GM12878 (cell line): ENCODE measurements at regions not wholly inside any gene's neighbourhood (a gene's known extent, or its start where the extent isn't known, plus 50 kb on each side); places are given as distances from the start of the nearest gene placed in this dataset.
A peak's percentile ranks its signal among the peaks of the same experiment; 100 is the strongest.

Experiments
- ATAC-seq: fragments of 200-7000 bp; cut with Tn5 transposase; 3 replicates; pipeline ENCODE4 v1.9.1; 2020; ENCODE audit warnings: mild to moderate bottlenecking, moderate library complexity
- BruUV-seq: library from RNA; stranded (reverse); fragments of 400-500 nt; replicated peaks from 2 replicates; lab custom pipeline; 2021; lab: Mats Ljungman, UMichigan
- CTCF ChIA-PET: fragments of 300-600 bp; sonication (Branson Sonifier 250); formaldehyde crosslinking; extraction: SDS; loops from one replicate; lab custom pipeline; 2021; ENCODE audit warnings: inconsistent platforms; lab: Yijun Ruan, JAX
- POLR2A ChIA-PET: fragments of 350-600 bp; formaldehyde crosslinking; extraction: SDS; loops from one replicate; lab custom pipeline; 2021; ENCODE audit warnings: inconsistent platforms; lab: Charles Lee
- RAD21 ChIA-PET: fragments of 300-600 bp; sonication (Branson Sonifier 250); formaldehyde crosslinking; loops from one replicate; lab custom pipeline; 2023; ENCODE audit warnings: antibody characterized with exemption; ENCODE audit not compliant: unreplicated experiment; lab: Charles Lee
- SMC1A ChIA-PET: fragments of 300-600 bp; sonication (Branson Sonifier 250); formaldehyde crosslinking; loops from one replicate; lab custom pipeline; 2023; ENCODE audit not compliant: unreplicated experiment, uncharacterized antibody; lab: Charles Lee
- DNase-seq: peaks from one replicate; pipeline ENCODE4 v3.0.0-alpha.2; 2011; ENCODE audit warnings: low read depth, low spot score
- FAIRE-seq: peaks from 3 replicates; lab custom pipeline; 2011; peaks lifted over from hg19 to GRCh38; lab: Jason Lieb, UNC
- H2AFZ ChIP-seq: 2 replicates; pipeline ENCODE4 v1.6.0; 2011; ENCODE audit warnings: low read depth, low read length, control low read depth; ENCODE audit not compliant: control insufficient read depth
- H3K27ac ChIP-seq: 2 replicates; pipeline ENCODE4 v1.5.1; 2011; ENCODE audit warnings: control low read depth; ENCODE audit not compliant: control insufficient read depth, insufficient read depth
- H3K27me3 ChIP-seq, 2 experiments: replicated peaks in 1 of 2; 2 replicates each; pipeline versions ENCODE4 v1.6.0 to v1.6.1; 2011; ENCODE audit warnings: low read length in 1 of 2; ENCODE audit not compliant: control insufficient read depth in 2 of 2, insufficient read depth in 2 of 2
- H3K36me3 ChIP-seq, 2 experiments: 2 replicates each; pipeline ENCODE4 v1.5.1; 2011; ENCODE audit warnings: low read length in 1 of 2; ENCODE audit not compliant: control insufficient read depth in 2 of 2, insufficient read depth in 2 of 2
- H3K4me1 ChIP-seq: 2 replicates; pipeline ENCODE4 v1.6.1; 2011; ENCODE audit warnings: mild to moderate bottlenecking, low read length, moderate library complexity, mixed read lengths; ENCODE audit not compliant: control insufficient read depth, insufficient read depth
- H3K4me2 ChIP-seq: 2 replicates; pipeline ENCODE4 v1.6.0; 2011; ENCODE audit warnings: control low read depth; ENCODE audit not compliant: control insufficient read depth, insufficient read depth
- H3K4me3 ChIP-seq: fragments of 200-600 bp; sonication (generic); 2 replicates; pipeline ENCODE4 v1.5.1; 2016
- H3K79me2 ChIP-seq: 2 replicates; pipeline ENCODE4 v1.6.0; 2011; ENCODE audit warnings: low read length; ENCODE audit not compliant: control insufficient read depth, insufficient read depth
- H3K9ac ChIP-seq: 2 replicates; pipeline ENCODE4 v1.8.0; 2011; ENCODE audit warnings: low read length, control low read depth, mixed read lengths; ENCODE audit not compliant: control insufficient read depth, insufficient read depth
- H3K9me3 ChIP-seq: replicated peaks from 3 replicates; pipeline ENCODE4 v1.5.1; 2011; ENCODE audit warnings: mild to moderate bottlenecking, low read length; ENCODE audit not compliant: control insufficient read depth, insufficient read depth
- H4K20me1 ChIP-seq: 2 replicates; pipeline ENCODE4 v1.6.0; 2011; ENCODE audit not compliant: control insufficient read depth, insufficient read depth
- CBX3 ChIP-seq: fragments of 200-600 bp; sonication (generic); IDR thresholded peaks from 2 replicates; pipeline ENCODE4 v1.6.1; 2016; ENCODE audit warnings: low read depth, borderline replicate concordance
- CTCF ChIP-seq, 3 experiments: IDR thresholded peaks in 2 of 3; conservative IDR thresholded peaks in 1 of 3; 2 replicates each; pipeline ENCODE4 v1.5.1; 2011; ENCODE audit warnings: low read depth in 3 of 3, low read length in 3 of 3, mild to moderate bottlenecking in 3 of 3, control low read depth in 2 of 3, moderate library complexity in 2 of 3, inconsistent platforms in 1 of 3, mixed read lengths in 1 of 3; ENCODE audit not compliant: control insufficient read depth in 2 of 3, insufficient read depth in 1 of 3; ENCODE audit errors: extremely low read depth in 1 of 3
- RAD21 ChIP-seq: IDR thresholded peaks from 2 replicates; pipeline ENCODE4 v1.6.1; 2011; ENCODE audit warnings: mild to moderate bottlenecking, low read depth, low read length, moderate library complexity; ENCODE audit not compliant: insufficient read depth
- SMC3 ChIP-seq: IDR thresholded peaks from 2 replicates; pipeline ENCODE4 v1.6.1; 2011; ENCODE audit warnings: low read length, improper control_type of control experiment, borderline replicate concordance
- SP1 ChIP-seq: IDR thresholded peaks from one replicate; pipeline ENCODE4 v1.6.1; 2011; ENCODE audit warnings: low read depth, low read length
- ZSCAN29 ChIP-seq: fragments of 450-650 bp; IDR thresholded peaks from 2 replicates; pipeline ENCODE4 v1.6.1; 2017; ENCODE audit warnings: mild to moderate bottlenecking, moderate library complexity
- WGBS: methylation state at CpG from one replicate; pipeline ENCODE4 v1.1.6; 2016; ENCODE audit warnings: low lambda C conversion rate; ENCODE audit not compliant: insufficient replicate concordance, insufficient coverage; ENCODE audit errors: missing lambda C conversion rate; 5-methylcytosine and 5-hydroxymethylcytosine counted together
- in situ Hi-C: fragments of 300-500 bp; cut with MboI; formaldehyde crosslinking; loops from 9 replicates; pipeline ENCODE4 v1.14.3; 2018; ENCODE audit warnings: mixed read lengths
- intact Hi-C: fragments of 100-400 bp; cut with micrococcal nuclease; formaldehyde crosslinking; loops from one replicate; pipeline ENCODE4 v1.14.2; 2022; ENCODE audit not compliant: unreplicated experiment

GRCh38 chr11:28535677-28536076, 427.5 kb downstream of the METTL15 start:
- Histone ChIP-seq H3K27me3 (no peaks in the 10 kb centered on the region), H3K4me2 (no peak overlapping the region), H2AFZ (no peak overlapping the region), H3K27ac (no peak overlapping the region), H4K20me1 (no peaks in the 10 kb centered on the region), H3K4me1 (no peaks in the 10 kb centered on the region), H3K4me3 (no peak overlapping the region), H3K9me3 (no peaks in the 10 kb centered on the region), H3K79me2 (no peaks in the 10 kb centered on the region), H3K36me3 (no peaks in the 10 kb centered on the region), H3K9ac (no peak overlapping the region)
- SMC1A ChIA-PET: interaction anchor here (0.7 kb wide), 1 partner anchor 15 kb away, joined by 3 read pairs; no protein-coding TSS in a partner anchor
- ATAC-seq (no peak), FAIRE-seq (no peak), DNase-seq (no peak)
- in situ Hi-C loops (no loop called here), intact Hi-C loops (loop anchor here (10.0 kb wide), 1 partner anchor 799 kb away; no protein-coding TSS in a partner anchor)
- RAD21 ChIA-PET: no interaction called here
- TF ChIP-seq SP1: no peak
- whole genome bisulfite sequencing: 0% methylated on average over 2 of the region's 2 CpGs
- POLR2A ChIA-PET: no interaction called here
- CTCF ChIA-PET: no interaction called here
- BruUV-seq: no TSS peak

DNA sequence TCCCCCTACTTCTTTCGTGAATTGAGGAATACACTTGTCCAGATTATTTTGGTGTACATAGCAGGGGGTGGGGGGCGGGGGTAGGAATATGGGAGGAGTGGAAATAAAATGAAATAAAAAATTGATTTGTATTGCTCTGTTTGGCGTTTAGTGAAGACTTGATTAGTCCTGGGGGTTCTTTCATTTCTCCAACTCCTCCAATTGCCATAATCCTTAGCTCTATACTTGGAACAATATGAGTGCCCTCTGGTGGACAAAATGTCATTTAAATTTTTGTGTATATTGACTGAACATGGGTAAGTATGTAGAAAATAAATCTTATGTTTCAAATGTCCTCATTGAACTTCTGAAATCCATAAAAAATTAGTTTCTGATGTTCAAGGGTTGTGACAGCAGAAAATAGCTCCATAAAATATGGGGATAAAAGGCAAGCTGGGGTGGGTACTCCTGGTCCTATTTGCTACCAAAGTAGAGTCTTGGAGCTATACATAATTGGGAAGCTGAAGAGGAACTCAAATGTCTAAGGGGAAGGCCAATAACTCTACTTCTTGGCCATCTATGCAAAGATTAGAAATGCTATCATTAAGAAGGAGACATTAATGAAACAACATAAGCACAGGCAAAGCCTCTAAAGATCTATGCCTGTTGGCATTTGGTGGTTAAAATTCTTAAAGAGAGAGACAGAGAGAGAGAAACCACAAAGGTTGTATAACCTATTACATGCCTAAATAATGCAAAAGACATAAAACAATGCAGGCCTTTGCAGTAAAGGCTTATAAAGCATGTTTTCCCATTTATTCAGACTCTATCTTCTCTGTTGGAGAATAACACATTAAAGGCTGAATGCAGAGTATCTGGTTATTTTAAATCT, 421.6 kb downstream of the METTL15 start:
- ChIA-PET SMC1A (interaction anchor here (0.7 to 5.2 kb wide), 19 partner anchors 8 to 833 kb away, joined by 3 to 48 read pairs (median 3); partner anchors contain the start of genes BDNF, KIF18A and METTL15), RAD21 (interaction anchor here (1.0 to 4.8 kb wide), 12 partner anchors 11 to 834 kb away, joined by 3 to 72 read pairs (median 5); partner anchors contain the start of genes BDNF, KIF18A and METTL15), CTCF (interaction anchor here (0.5 to 8.1 kb wide), 30 partner anchors 10 to 880 kb away, joined by 3 to 114 read pairs (median 4); partner anchors contain the start of gene BDNF), POLR2A (no interaction called here)
- Histone ChIP-seq H3K4me3 (no peak overlapping the region), H4K20me1 (no peaks in the 10 kb centered on the region), H3K27ac (no peak overlapping the region), H3K4me1 (no peaks in the 10 kb centered on the region), H2AFZ (no peak overlapping the region), H3K36me3 (no peaks in the 10 kb centered on the region), H3K79me2 (no peaks in the 10 kb centered on the region), H3K9me3 (no peaks in the 10 kb centered on the region; the same call in 1 of the 3 replicates), H3K27me3 (no peaks in the 10 kb centered on the region), H3K4me2 (no peak overlapping the region), H3K9ac (no peak overlapping the region)
- FAIRE-seq: peak; percentile 18
- WGBS: 15% methylated on average over 3 of the region's 3 CpGs
- TF ChIP-seq ZSCAN29 (no peak), SMC3 (peak; percentile 75; the same call in 1 of the 2 replicates), CBX3 (no peak), CTCF (IDR thresholded peaks at IDR 0.05 in 2 of 3, conservative IDR thresholded peaks at IDR 0.05 in 1 of 3; ENCODE audit: control insufficient read depth in 2 of 3, extremely low read depth in 1 of 3, insufficient read depth in 1 of 3, low read depth in 3 of 3, low read length in 3 of 3) (peak; percentile 21 to 46 (median 28); a peak in 4 of 6 replicates), RAD21 (peak; percentile 62)
- in situ Hi-C loops (loop anchor here (5.0 kb wide), 1 partner anchor 827 kb away; the partner anchor contains the start of gene BDNF), intact Hi-C loops (loop anchor here (1.0 to 10.0 kb wide), 3 partner anchors 415 to 830 kb away; no protein-coding TSS in a partner anchor)
- ATAC-seq: peak; percentile 70
- DNase-seq: no peak
- BruUV-seq: no TSS peak
